Mesodermal cell (in vitro differentiated cells): ENCODE measurements at regions not wholly inside any gene's neighbourhood (a gene's known extent, or its start where the extent isn't known, plus 50 kb on each side); places are given as distances from the start of the nearest gene placed in this dataset.

ENCODE experiments used
- H3K27ac ChIP-seq: 2 replicates; pipeline ENCODE4 v1.7.0; 2013; ENCODE audit warnings: mild to moderate bottlenecking, low read depth, low read length, moderate library complexity; ENCODE audit not compliant: severe bottlenecking
- H3K36me3 ChIP-seq: 2 replicates; pipeline ENCODE4 v1.7.1; 2013; ENCODE audit warnings: mild to moderate bottlenecking, low read length, moderate library complexity; ENCODE audit not compliant: control insufficient read depth, insufficient read depth
- H3K4me1 ChIP-seq: one replicate; pipeline ENCODE4 v1.7.1; 2013; ENCODE audit warnings: mild to moderate bottlenecking, low read length; ENCODE audit not compliant: insufficient read depth, control insufficient read depth, poor library complexity, severe bottlenecking
- H3K4me3 ChIP-seq: 2 replicates; pipeline ENCODE4 v1.7.0; 2013; ENCODE audit warnings: low read length, control low read depth, mild to moderate bottlenecking; ENCODE audit not compliant: insufficient read depth, poor library complexity, severe bottlenecking; ENCODE audit errors: extremely low read depth
- H3K9me3 ChIP-seq: 2 replicates; pipeline ENCODE4 v1.7.1; 2013; ENCODE audit warnings: mild to moderate bottlenecking, low read length, moderate library complexity; ENCODE audit not compliant: control insufficient read depth
- WGBS, 2 experiments: methylation state at CpG; one replicate each; pipeline ENCODE4 v1.1.5; 2013; ENCODE audit warnings: missing lambda C conversion rate in 2 of 2; ENCODE audit not compliant: insufficient coverage in 2 of 2; 5-methylcytosine and 5-hydroxymethylcytosine counted together

DNA sequence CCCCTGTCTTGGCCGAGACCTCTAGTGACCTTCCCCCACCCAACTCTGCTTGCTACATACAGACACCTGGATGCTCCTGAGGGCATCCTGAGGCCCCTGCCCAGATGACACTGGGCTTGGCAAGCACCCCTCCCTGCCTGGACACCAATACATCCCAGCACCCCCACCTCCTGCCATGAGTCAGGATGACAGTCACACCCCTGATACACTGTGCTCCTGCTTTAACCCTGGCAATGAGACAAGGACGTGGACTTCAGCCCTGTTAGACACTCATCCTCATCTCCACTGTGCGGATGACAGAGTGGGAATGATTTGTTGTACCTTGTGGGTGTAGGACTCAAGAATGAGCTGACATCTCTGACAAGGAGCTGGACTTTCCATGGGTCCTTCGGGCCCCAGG is 186.3 kb upstream of the ADCY1 start:
- WGBS, 2 experiments, result 82 to 96% methylated on average over 2 to 3 of the region's 4 CpGs
- no peak overlapping the region for H3K27ac ChIP-seq
- peaks cover 10% of the 10 kb centered on the region for H3K9me3 ChIP-seq
- H3K4me3 ChIP-seq, result no peak overlapping the region
- no peaks in the 10 kb centered on the region for H3K36me3 ChIP-seq
- H3K4me1 ChIP-seq, result no peaks in the 10 kb centered on the region

DNA sequence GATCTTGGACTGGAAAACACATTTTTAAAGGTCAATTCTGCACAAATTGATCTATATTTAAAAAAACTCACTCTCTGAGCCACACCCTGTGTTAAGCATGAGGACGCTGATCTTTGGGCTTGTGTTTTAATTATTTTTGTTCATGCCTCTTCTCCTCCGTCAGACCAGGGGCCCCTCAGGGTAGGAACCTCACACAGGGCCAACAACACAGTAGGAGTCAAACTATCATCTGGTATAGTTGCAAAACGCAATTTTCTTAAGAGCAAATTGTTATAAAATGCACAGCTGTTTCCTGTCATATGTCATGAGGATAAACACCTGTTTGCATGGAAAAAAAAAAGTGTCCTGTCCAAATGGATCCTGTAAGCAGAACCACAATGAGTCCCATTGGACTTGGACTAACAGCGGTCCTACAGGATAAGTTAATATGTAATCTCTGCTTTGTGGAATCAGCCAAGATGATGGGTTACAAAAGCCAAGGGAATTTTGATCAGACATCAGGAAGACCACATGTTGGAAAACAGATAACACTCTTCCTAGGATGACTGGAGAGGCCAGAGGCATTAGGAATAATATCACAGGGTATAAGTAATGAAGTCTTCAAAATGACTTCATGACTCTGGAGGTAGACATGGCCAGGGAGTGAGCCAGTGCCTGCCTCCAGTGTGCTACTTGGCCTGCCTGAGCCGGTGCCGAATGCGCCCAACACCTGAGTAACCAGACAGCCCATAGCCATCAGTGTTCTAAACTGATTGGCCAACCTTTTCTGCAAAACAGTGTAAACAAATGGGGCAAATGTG is 184.9 kb upstream of the ADCY1 start:
- Histone ChIP-seq H3K27ac (no peak overlapping the region), H3K36me3 (no peaks in the 10 kb centered on the region), H3K9me3 (no peaks in the 10 kb centered on the region), H3K4me3 (no peak overlapping the region), H3K4me1 (no peaks in the 10 kb centered on the region)
- WGBS, 2 experiments, result 84 to 86% methylated on average over 3 to 5 of the region's 7 CpGs

DNA sequence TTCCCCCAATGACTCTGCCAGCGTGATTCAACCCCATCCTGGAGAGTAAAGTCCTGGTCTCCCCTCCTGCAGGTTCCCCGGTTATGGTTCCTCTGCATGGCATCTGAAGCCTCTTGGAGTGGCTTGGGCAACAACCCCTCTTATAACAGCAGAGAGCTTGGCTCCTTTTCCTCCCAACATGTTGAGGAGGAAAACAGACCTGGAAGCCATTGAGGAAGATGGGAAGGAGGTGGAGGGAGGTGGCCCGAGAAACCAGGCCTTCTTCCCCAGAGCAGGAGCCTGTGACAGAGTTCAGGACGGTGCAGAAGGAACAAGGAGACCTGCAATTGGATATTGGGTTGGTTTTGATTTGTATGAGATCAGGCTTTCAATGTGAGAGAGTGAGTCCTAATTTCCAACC is 184.0 kb upstream of the ADCY1 start:
- 88 to 97% methylated on average over 2 to 3 of the region's 4 CpGs for WGBS, 2 experiments
- Histone ChIP-seq H3K9me3 (peaks cover 5% of the 10 kb centered on the region), H3K4me1 (no peaks in the 10 kb centered on the region), H3K36me3 (no peaks in the 10 kb centered on the region), H3K27ac (no peak overlapping the region), H3K4me3 (no peak overlapping the region)

DNA sequence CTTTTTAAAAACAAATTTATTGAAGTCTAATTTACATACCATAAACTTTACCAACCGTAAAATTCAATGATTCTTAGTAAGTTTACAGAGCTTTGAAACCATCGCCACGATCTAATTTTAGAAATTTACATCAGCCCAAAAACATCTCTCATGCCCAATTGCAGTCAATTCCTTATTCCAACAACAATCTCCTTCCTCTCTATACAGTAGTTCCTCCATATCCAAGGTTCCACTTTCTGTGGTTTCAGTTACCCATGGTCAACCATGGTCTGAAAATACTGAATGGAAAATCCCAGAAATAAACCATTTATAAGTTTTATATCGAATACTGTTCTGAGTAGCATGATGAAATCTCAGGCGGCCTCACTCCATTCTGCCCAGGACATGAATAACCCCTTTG is 183.4 kb upstream of the ADCY1 start:
- Histone ChIP-seq H3K36me3 (no peaks in the 10 kb centered on the region), H3K9me3 (peaks cover 5% of the 10 kb centered on the region), H3K27ac (no peak overlapping the region), H3K4me1 (no peaks in the 10 kb centered on the region), H3K4me3 (no peak overlapping the region)
- WGBS, 2 experiments, result 93 to 100% methylated on average over 1 to 4 of the region's 5 CpGs

DNA sequence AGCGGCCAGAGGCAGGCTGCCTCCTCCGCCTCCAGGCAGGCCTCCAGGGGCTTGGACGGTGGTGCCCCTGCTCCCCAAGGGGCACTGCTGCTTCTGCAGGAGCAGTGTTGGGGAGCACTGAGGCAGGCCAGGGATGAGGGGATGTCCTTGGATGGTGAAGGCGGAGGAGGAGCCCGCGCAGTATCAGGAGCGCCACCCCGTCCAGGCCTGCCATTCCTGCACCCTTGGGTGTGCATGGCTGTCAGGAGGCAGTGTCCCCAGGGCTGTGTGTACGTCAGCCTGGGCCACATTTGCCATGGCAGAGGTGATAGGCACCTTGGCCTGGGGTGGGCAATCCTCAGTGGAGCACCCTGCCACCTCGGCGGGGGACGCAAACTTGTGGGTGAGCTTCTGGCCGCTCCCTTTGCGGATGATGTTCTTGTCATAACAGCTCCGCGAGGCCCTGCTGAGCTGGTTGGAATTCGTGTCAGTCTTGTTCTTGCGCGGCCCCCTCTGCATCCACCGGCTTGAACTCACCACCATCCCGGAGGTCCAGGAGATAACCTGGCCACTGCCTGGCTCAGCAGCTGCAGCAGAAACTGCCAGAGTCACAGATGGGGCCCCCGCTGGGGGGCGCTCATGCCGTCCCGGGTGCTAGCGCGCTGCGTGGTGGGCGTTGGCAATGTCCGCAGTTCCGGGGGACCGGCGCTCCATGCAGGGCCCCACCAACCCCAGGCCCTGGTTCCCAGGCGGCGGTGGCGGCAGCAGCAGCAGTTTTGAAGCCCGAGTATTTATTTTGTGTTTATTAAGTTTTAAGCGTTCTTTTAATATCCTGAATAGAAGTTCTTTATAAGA is 182.3 kb upstream of the ADCY1 start:
- WGBS, 2 experiments, result 94% methylated on average over 31 to 32 of the region's 38 CpGs

DNA sequence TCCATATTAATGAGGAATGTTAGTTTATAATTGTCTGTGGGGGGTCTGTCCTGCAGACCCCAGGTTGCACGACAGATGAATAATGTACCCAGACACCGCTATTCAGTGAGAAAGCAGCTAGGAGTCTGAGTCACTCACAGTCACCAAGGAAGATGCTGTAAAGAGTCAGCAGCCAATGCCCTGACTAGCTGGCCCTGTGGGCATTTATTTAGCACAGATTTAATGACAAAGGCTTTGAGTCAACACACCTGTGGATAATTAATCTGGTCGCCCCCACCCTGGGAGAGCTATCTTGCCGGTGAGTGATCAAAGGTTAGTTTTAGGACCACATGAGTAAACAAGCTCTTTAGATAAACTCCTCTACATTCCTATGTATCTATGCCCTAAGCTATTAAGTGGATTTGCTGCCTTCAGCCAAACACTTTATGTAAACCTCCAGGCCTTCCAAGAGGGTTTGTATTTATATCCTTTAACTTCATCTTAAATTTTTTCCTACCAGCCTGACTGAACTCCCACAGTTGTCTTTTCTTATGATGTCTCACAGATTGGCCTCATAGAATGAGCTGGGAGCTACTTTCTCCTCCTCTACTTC is 180.0 kb upstream of the ADCY1 start:
- no peak overlapping the region for H3K27ac ChIP-seq
- 77 to 90% methylated on average over 2 to 4 of the region's 4 CpGs for WGBS, 2 experiments
- no peak overlapping the region for H3K4me3 ChIP-seq

More for the DNA sequence above, 182.3 kb upstream of the ADCY1 start:
- H3K27ac ChIP-seq, result no peak overlapping the region
- H3K4me3 ChIP-seq, result no peak overlapping the region
- H3K9me3 ChIP-seq, result peaks cover 5% of the 10 kb centered on the region
- H3K36me3 ChIP-seq, result no peaks in the 10 kb centered on the region
- no peaks in the 10 kb centered on the region for H3K4me1 ChIP-seq

DNA sequence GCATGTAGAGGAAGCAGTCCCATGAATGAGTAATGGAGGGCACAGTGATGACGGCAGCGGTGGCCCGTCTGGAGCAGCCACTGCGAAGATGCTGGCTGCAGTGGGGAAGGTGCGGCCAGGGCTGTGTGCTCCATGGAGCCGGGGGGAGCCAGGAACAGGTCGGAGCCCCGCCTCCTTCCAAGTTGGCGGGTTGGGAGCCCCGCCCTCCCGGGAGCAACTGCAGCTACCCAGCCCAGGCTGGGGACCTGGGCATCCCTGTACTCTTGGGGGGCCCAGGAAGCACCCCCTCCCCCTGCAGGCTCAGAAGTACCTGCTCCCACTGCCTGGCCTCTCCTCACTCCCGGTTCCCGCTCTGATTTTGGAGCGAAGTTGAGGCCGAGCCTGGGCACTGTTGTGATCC is 175.1 kb upstream of the ADCY1 start:
- Histone ChIP-seq H3K4me3 (no peak overlapping the region), H3K27ac (no peak overlapping the region), H3K4me1 (no peaks in the 10 kb centered on the region), H3K9me3 (peaks cover 12% of the 10 kb centered on the region), H3K36me3 (no peaks in the 10 kb centered on the region)
- WGBS, 2 experiments, result 87 to 92% methylated on average over 12 to 15 of the region's 15 CpGs

More for the DNA sequence above, 180.0 kb upstream of the ADCY1 start:
- Histone ChIP-seq H3K36me3 (no peaks in the 10 kb centered on the region), H3K9me3 (peaks cover 5% of the 10 kb centered on the region), H3K4me1 (no peaks in the 10 kb centered on the region)

DNA sequence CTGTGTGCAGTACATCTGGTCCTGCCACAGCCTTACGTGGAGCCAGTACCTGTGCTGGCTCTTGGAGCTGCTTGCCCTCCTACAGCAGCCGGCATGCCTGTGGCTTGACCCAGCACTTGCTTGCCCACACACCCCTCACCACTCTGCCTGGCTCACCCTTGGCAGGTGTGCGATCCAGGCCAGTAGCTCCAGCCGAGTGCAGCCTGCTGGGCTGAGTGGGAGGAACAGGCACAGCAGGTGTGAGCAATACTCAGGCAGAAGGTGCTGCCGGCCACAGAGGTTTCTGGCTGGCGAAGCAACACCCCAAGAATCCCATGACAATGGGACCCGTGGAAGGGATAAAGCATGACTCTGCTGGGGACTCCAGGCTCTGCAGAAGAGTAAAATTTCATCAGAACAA is 173.5 kb upstream of the ADCY1 start:
- no peak overlapping the region for H3K4me3 ChIP-seq
- no peak overlapping the region for H3K27ac ChIP-seq
- H3K9me3 ChIP-seq, result peaks cover 7% of the 10 kb centered on the region
- WGBS, 2 experiments, result 81 to 83% methylated on average over 7 of the region's 7 CpGs
- no peaks in the 10 kb centered on the region for H3K36me3 ChIP-seq
- no peaks in the 10 kb centered on the region for H3K4me1 ChIP-seq

DNA sequence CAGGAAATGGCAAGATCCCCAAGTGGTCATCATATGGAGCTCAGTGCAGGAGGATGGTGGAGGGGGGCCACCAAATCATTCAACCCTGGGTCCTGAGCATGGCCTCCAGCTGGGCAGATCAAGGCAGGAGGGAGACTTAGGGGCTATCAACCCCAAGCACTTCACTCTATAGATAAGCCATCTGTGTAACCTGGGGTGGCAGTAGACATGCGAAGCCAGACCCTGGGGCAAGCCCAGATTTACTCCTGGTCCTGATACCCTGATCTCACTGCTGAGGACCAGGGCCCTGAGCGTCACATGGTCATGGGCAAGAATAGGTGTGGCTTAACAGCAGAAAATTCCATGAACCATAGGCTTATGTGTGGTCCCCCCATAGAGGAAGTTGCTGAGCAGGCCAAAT is 173.0 kb upstream of the ADCY1 start:
- no peaks in the 10 kb centered on the region for H3K36me3 ChIP-seq
- no peak overlapping the region for H3K4me3 ChIP-seq
- WGBS, 2 experiments, result 94 to 95% methylated on average over 2 of the region's 2 CpGs
- H3K9me3 ChIP-seq, result peaks cover 7% of the 10 kb centered on the region
- H3K27ac ChIP-seq, result no peak overlapping the region
- no peaks in the 10 kb centered on the region for H3K4me1 ChIP-seq

DNA sequence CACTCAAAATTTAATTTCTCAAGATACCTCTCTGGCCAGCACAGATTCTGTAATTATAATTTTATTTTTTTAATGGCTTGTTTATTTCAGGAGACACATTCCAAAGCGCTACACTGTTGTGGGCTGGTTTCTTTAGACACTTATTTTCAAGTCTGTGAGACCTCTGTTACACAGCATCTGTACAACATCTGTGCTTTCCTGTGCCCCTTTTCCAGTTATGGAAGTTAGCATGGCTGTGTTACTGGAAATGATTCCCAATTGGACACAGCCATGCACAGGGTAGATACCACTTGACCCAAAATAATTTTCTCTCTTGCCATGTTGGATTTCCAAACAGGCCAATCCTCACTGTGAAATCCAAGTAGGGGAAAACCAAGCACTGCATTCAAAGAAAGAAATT is 172.3 kb upstream of the ADCY1 start:
- WGBS, 2 experiments, result no CpG with 5 or more reads among the region's 1 CpG
- H3K9me3 ChIP-seq, result peaks cover 7% of the 10 kb centered on the region
- H3K4me1 ChIP-seq, result no peaks in the 10 kb centered on the region
- no peak overlapping the region for H3K27ac ChIP-seq
- no peak overlapping the region for H3K4me3 ChIP-seq
- H3K36me3 ChIP-seq, result no peaks in the 10 kb centered on the region
